Body of pancreas (tissue), 4 donors: ENCODE measurements at regions not wholly inside any gene's neighbourhood (a gene's known extent, or its start where the extent isn't known, plus 50 kb on each side); places are given as distances from the start of the nearest gene placed in this dataset.

Source experiments
- CTCF ChIP-seq, 7 experiments: fragments of 450-650 bp in 4 of 7; fragments of 200-600 bp in 3 of 7; sonication (generic) in 3 of 7; IDR thresholded peaks; one replicate each; pipeline ENCODE4 v1.5.1; 2016 to 2019; ENCODE audit warnings: antibody characterized with exemption in 7 of 7
- POLR2A ChIP-seq, 3 donors: fragments of 450-650 bp; IDR thresholded peaks; one replicate each; pipeline ENCODE4 v1.6.1; 2016; ENCODE audit warnings: antibody characterized with exemption in 3 of 3, mild to moderate bottlenecking in 2 of 3

GRCh38 chr4:177006331-177006730 is 213.6 kb upstream of the VEGFC start:
- TF ChIP-seq CTCF (IDR thresholded peaks at IDR 0.05): no peak
- TF ChIP-seq POLR2A (IDR thresholded peaks at IDR 0.05): no peak
